WTC11 (cell line): ENCODE measurements at regions not wholly inside any gene's neighbourhood (a gene's known extent, or its start where the extent isn't known, plus 50 kb on each side); places are given as distances from the start of the nearest gene placed in this dataset.

Experiments used
- AFF4 ChIP-seq: sonication (generic); formaldehyde crosslinking; IDR thresholded peaks from 2 replicates; pipeline ENCODE4 v1.8.1; 2023; ENCODE audit warnings: mild to moderate bottlenecking, missing genetic modification reagents, borderline replicate concordance
- ARID4B ChIP-seq: sonication (generic); formaldehyde crosslinking; IDR thresholded peaks from 2 replicates; pipeline ENCODE4 v1.8.0; 2023; ENCODE audit warnings: missing genetic modification reagents, mild to moderate bottlenecking, borderline replicate concordance
- CBFB ChIP-seq: sonication (generic); formaldehyde crosslinking; IDR thresholded peaks from 2 replicates; pipeline ENCODE4 v1.8.1; 2022; ENCODE audit warnings: mild to moderate bottlenecking, low read depth, missing genetic modification reagents
- CREB1 ChIP-seq: sonication (generic); formaldehyde crosslinking; IDR thresholded peaks from 2 replicates; pipeline ENCODE4 v1.8.0; 2023; ENCODE audit warnings: mild to moderate bottlenecking, missing genetic modification reagents
- CTCF ChIP-seq: fragments of 200-600 bp; IDR thresholded peaks from 2 replicates; pipeline ENCODE4 v1.8.0; 2022; ENCODE audit warnings: antibody characterized with exemption
- EMX1 ChIP-seq: fragments of 250-450 bp; sonication (Bioruptor Pico); IDR thresholded peaks from 2 replicates; pipeline ENCODE4 v1.8.0; 2021; ENCODE audit warnings: mild to moderate bottlenecking
- HMGXB4 ChIP-seq: sonication (generic); formaldehyde crosslinking; IDR thresholded peaks from 2 replicates; pipeline ENCODE4 v1.8.1; 2023; ENCODE audit warnings: mild to moderate bottlenecking, moderate library complexity, missing genetic modification reagents
- IRF2 ChIP-seq: sonication (generic); formaldehyde crosslinking; IDR thresholded peaks from 2 replicates; pipeline ENCODE4 v1.8.0; 2022; ENCODE audit warnings: low read depth, missing genetic modification reagents, borderline replicate concordance
- MAX ChIP-seq: sonication (generic); formaldehyde crosslinking; IDR thresholded peaks from 2 replicates; pipeline ENCODE4 v1.8.0; 2022; ENCODE audit warnings: mild to moderate bottlenecking, missing genetic modification reagents
- MYBL2 ChIP-seq: sonication (generic); formaldehyde crosslinking; IDR thresholded peaks from 2 replicates; pipeline ENCODE4 v1.8.1; 2023; ENCODE audit warnings: mild to moderate bottlenecking, moderate library complexity, missing genetic modification reagents
- USF1 ChIP-seq: sonication (generic); formaldehyde crosslinking; IDR thresholded peaks from 2 replicates; pipeline ENCODE4 v1.8.0; 2022; ENCODE audit warnings: mild to moderate bottlenecking, missing genetic modification reagents
- USF2 ChIP-seq: sonication (generic); formaldehyde crosslinking; IDR thresholded peaks from 2 replicates; pipeline ENCODE4 v1.8.1; 2023; ENCODE audit warnings: mild to moderate bottlenecking, missing genetic modification reagents, moderate library complexity
- ZNF423 ChIP-seq: fragments of 250-450 bp; sonication (Bioruptor Pico); IDR thresholded peaks from 2 replicates; pipeline ENCODE4 v2.1.2; 2022; ENCODE audit warnings: mild to moderate bottlenecking, moderate library complexity
- ZNF425 ChIP-seq: fragments of 250-450 bp; sonication (Bioruptor Pico); conservative IDR thresholded peaks from 2 replicates; pipeline ENCODE4 v1.9.0; 2021; ENCODE audit warnings: mild to moderate bottlenecking

GRCh38 chr3:163587342-163587741 lies 1491.0 kb downstream of the SI start:
- TF ChIP-seq HMGXB4 (CRISPR knock-in tag) = no peak
- TF ChIP-seq ZNF425 (CRISPR knock-in tag) = no peak
- TF ChIP-seq USF1 (CRISPR knock-in tag) = no peak
- no peak for TF ChIP-seq MAX (CRISPR knock-in tag)
- TF ChIP-seq CREB1 (CRISPR knock-in tag) = no peak
- TF ChIP-seq AFF4 (CRISPR knock-in tag) = no peak
- no peak for TF ChIP-seq IRF2 (CRISPR knock-in tag)
- no peak for TF ChIP-seq CTCF
- TF ChIP-seq ARID4B (CRISPR knock-in tag) = no peak
- no peak for TF ChIP-seq EMX1
- no peak for TF ChIP-seq USF2 (CRISPR knock-in tag)
- TF ChIP-seq ZNF423 (CRISPR knock-in tag) = no peak
- no peak for TF ChIP-seq MYBL2 (CRISPR knock-in tag)
- TF ChIP-seq CBFB (CRISPR knock-in tag) = no peak
